Fibroblast of gingiva (primary cell): ENCODE measurements at regions not wholly inside any gene's neighbourhood (a gene's known extent, or its start where the extent isn't known, plus 50 kb on each side); places are given as distances from the start of the nearest gene placed in this dataset.
A peak's percentile ranks its signal among the peaks of the same experiment; 100 is the strongest.
"Not testable (repeated sequence)": the region's sequence is repeated elsewhere in the genome, so short reads cannot be mapped to it uniquely, and the experiment has no call there.

ENCODE experiments used
- DNase-seq: peaks from one replicate; pipeline ENCODE4 v3.0.0-alpha.2; 2011; ENCODE audit warnings: low read depth

DNA sequence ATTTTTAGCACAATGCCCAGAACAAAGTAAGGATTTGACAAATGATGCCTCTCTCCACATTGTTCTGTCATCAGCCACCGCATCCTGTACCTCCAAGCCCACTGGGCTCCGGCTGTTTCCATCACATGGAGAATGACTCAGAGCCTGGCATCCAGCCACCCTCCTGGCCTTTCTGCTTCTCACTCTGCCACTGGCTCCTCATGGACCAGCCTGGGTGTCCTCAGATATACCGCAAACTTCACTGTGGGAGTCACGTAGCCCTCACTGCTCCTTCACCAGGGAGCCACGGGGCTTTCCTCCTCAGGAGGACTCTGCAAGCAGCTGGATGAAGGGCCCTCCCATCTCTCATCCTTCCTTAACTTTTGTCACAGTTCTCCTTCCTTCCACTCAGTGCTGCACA, 943.0 kb downstream of the TUBA3C start:
- not testable (repeated sequence) for DNase-seq

GRCh38 chr13:18236528-18236815, 945.2 kb downstream of the TUBA3C start:
- DNase-seq: no peak

DNA sequence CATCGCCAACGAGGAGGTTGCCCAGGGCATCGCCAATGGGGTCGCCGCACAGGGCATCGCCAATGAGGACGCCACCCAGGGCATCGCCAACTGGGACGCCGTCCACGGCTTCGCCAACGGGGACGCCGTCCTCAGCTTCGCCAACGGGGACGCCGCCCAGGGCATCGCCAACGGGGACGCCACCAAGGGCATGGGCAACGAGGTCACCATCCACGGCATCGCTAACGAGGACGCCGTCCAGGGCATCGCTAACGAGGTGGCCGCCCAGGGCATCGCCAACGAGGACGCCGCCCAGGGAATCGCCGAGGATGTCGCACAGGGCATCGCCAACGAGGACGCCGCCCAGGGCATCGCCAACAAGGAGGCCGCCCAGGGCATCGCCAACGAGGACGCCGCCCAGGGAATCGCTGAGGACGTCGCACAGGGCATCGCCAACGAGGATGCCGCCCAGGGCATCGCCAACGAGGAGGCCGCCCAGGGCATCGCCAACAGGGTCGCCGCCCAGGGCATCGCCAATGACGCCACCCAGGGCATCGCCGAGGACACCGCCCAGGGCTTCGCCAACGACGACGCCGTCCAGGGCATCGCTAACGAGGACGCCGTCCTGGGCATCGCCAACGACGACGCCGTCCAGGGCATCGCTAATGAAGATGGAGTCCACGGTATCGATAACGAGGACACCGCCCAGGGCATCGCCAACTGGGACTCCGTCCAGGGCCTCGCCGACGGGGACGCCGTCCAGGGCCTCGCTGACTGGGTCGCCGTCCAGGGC, 945.7 kb downstream of the TUBA3C start:
- DNase-seq: no peak

DNA sequence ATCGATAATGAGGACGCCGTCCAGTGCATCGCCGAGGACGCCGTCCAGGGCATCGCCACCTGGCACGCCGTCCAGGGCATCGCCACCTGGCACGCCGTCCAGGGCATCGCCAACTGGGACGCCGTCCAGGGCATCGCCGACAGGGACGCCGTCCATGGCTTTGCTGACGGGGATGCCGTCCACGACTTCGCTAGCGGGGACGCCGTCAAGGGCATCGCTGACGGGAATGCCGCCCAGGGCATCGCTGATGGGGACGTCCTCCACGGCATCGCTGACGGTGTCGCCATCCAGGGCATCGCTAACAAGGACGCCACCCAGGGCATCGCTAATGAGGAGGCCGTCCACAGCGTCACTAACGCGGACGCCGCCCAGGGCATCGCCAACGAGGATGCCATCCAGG, 946.5 kb downstream of the TUBA3C start:
- no peak for DNase-seq

- DNase-seq: not testable (repeated sequence)
These were observed 947.2 kb downstream of the TUBA3C start for GRCh38 chr13:18234451-18234850.

DNA sequence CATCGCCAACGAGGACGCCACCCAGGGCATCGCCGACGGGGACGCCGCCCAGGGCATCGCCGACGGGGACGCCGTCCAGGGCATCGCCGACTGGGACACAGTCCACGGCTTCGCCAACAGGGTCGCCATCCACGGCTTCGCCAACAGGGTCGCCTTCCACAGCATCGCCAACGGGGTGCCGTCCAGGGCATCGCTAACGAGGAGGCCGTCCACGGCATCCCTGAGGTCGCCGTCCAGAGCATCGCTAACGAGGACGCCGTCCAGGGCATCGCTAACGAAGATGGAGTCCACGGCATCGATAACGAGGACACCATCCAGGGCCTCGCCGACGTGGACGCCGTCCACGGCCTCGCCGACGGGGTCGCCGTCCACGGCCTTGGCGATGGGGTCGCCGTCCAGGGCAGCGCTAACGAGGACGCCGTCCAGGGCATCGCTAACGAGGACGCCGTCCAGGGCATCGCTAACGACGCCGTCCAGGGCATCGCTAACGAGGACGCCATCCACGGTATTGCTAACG, 947.8 kb downstream of the TUBA3C start:
- DNase-seq: no peak

DNA sequence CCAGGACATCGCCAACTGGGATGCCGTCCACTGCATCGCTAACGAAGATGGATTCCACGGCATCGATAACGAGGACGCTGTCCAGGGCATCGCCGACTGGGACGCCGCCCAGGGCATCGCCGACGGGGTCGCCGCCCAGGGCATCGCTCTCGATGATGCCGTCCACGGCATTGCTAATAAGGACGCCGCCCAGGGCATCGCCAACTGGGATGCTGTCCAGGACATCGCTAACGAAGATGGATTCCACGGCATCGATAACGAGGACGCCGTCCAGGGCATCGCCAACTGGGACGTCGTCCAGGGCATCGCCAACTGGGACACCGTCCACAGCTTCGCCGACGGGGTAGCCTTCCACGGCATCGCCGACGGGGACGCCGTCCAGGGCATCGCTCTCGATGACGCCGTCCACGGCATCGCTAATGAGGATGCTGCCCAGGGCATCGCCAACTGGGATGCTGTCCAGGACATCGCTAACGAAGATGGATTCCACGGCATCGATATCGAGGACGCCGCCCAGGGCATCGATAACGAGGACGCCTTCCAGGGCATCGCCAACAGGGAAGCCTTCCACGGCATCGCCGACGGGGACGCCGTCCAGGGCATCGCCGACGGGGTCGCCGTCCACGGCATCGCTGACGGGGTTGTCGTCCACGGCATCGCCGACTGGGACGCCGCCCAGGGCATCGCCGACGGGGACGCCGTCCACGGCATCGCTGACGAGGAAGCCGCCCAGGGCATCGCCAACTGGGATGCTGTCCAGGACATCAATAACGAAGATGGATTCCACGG, 948.4 kb downstream of the TUBA3C start:
- no peak for DNase-seq

DNA sequence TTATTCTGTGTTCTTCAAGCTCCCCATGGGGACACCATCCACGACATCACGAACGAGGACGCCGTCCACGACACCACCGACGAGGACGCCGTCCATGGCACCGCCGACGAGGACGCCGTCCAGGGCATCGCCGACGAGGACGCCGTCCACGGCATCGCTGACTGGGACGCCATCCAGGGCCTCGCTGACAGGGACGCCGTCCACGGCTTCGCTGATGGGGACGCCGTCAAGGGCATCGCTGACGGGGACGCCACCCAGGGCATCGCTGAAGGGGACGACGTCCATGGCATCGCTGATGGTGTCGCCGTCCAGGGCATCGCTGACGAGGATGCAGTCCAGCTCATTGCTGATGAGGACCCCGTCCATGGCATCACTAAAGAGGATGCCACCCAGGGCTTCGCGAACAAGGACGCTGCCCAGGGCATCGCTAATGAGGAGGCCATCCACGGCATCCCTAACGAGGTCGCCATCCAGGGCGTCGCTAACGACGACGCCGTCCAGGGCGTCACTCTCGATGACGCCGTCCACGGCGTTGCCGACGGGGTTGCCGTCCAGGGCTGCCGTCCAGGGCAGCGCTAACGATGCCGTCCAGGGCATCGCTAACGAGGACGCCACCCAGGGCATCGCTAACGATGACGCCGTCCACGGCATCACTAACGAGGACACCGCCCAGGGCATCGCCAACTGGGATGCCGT, 949.2 kb downstream of the TUBA3C start:
- DNase-seq: no peak

GRCh38 chr13:18224411-18224810, 957.2 kb downstream of the TUBA3C start:
- not testable (repeated sequence) for DNase-seq

DNA sequence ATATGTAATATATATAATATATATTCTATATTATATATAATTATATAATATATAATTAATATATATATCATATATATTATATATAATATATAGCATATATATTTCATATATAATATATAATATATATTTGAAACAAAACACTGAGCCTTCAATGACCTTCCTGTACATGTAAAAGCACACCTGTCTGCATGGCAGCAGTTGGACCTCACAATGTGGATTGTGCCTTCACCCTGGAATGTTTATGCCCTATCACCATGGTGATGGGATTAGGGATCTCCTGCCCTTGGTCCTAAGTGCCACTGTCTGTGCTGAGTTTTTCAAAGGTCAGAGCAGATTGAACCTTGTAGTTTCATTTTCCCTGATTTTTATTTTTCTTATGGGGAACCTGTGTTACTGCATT, 966.9 kb downstream of the TUBA3C start:
- DNase-seq: not testable (repeated sequence)

DNA sequence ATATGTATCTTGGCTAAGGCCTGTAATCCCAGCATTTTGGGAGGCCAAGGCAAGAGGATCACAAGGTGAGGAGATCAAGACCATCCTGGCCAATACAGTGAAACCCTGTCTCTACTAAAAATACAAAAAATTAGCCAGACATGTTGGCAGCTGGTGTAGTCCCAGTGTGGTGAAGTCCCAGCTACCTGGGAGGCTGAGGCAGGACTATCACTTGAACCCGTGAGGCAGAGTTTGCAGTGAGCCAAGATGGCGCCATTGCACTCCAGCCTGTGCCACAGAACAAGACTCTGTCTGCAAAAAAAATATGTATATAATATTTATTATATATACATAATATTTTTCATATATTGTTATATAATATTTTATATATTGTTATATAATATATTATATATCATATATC, 968.1 kb downstream of the TUBA3C start:
- DNase-seq: not testable (repeated sequence)

- peak; percentile 18 for DNase-seq
These were observed 968.8 kb downstream of the TUBA3C start for GRCh38 chr13:18212873-18213272.

GRCh38 chr13:18211752-18212560, 969.7 kb downstream of the TUBA3C start:
- DNase-seq: not testable (repeated sequence)

DNA sequence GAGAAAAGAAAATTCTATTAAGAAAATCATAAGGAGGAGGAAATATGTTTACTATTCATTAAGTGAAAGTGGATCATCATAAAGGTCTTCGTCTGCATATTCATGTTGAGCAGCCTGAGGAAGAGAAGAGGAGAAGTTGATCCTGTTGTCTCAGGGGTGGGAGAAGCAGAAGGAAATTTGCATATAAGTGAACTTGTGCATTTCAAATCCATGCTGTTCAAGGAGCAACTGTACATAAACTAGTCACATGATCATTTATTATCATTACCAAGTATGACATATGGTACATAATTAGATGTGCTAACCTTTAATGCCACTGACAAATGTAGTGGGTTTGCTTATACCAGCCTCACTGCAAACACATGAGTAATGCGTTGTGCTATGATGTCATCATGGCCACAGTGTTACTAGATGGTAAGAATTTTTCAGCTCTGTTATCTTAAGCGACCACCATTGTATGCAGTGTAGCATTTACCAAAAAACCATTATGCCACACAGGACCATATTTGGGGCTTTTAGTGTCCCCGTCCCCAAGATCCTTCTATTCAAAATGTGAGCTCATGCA, 976.9 kb downstream of the TUBA3C start:
- DNase-seq: not testable (repeated sequence)

- DNase-seq: not testable (repeated sequence)
These were observed 986.3 kb downstream of the TUBA3C start for GRCh38 chr13:18195365-18195678.

DNA sequence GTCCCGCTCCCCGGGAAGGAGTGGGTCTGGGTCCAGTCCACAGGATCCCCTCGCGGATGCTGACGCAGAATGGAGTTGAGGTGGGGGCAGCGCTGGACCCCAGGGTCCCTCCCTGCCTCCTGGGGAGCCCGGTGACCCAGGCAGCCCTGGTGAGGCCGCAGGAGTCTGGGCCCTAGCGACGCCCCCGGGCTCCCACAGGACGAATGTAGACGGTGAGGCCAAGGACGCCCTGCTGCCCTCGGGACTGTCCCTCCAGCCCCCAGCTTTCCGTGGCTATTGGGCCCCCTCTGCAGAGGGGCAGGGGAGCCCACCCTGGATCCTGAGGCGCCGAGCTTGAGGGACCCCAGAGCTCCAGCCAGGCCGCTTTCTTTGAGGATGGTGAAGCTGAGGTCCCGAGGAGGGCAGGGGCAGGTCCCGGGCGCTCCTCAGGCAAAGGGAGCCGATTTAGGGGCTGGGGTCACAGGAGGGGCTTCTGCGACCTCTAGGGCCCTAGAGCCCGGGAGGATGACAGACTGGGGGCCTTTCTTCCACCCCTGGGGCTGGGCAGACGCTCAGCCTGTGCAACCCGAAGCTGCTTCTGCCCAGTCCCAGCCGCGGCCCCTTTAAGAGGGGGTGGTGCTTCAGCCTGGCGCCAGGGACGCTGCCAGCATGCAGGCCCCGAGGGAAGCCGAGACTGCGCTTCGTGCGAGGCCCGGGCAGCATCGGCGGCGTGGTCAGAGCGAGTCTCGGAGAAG, 986.8 kb downstream of the TUBA3C start:
- DNase-seq: not testable (repeated sequence)

GRCh38 chr13:18194104-18194503, 987.5 kb downstream of the TUBA3C start:
- not testable (repeated sequence) for DNase-seq
